ENCODE measurements at regions not wholly inside any gene's neighbourhood (a gene's known extent, or its start where the extent isn't known, plus 50 kb on each side); places are given as distances from the start of the nearest gene placed in this dataset.

DNA sequence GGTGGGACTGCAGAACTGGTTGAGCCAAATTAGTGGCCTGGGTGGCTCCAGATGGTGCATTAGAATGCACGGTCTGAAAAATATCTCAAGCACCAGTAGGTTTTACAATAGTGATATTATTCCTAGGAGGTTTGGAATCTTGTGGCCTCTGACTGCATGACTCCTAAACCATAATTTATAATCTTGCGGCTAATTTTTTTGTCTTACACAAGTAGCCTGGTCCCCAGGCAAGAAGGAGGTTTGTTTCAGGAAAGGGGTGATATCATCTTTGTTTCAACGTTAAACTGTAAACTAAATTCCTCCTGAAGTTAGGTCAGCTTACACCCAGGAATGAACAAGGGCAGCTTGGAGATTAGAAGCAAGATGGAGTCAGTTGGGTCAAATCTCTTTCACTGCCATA lies 98.9 kb upstream of the ARL4C start:
- TF ChIP-seq CTCF (IDR thresholded peaks at IDR 0.05) = no peak
- no peak for TF ChIP-seq POLR2AphosphoS5 (IDR thresholded peaks at IDR 0.05)
- no peak for TF ChIP-seq POLR2A (IDR thresholded peaks at IDR 0.05)
